Common myeloid progenitor, CD34-positive (primary cell): ENCODE measurements at regions not wholly inside any gene's neighbourhood (a gene's known extent, or its start where the extent isn't known, plus 50 kb on each side); places are given as distances from the start of the nearest gene placed in this dataset.
"Not testable (repeated sequence)": the region's sequence is repeated elsewhere in the genome, so short reads cannot be mapped to it uniquely, and the experiment has no call there.

Experiments used
- CTCF ChIA-PET: fragments of 350-600 bp; sonication (Branson Sonifier 250); formaldehyde crosslinking; loops from one replicate; lab custom pipeline; 2021; ENCODE audit warnings: antibody characterized with exemption; lab: Charles Lee
- POLR2A ChIA-PET: fragments of 350-600 bp; sonication (Branson Sonifier 250); formaldehyde crosslinking; loops from one replicate; lab custom pipeline; 2021; ENCODE audit warnings: antibody characterized with exemption; lab: Charles Lee
- DNase-seq, 3 donors: peaks; one replicate each; pipeline versions ENCODE4 v3.0.0 to v3.0.0-alpha.2; 2013
- H3K27ac ChIP-seq, 2 experiments: 1 replicate in 1 of 2; 2 replicates in 1 of 2; pipeline ENCODE4 v1.7.0; 2013; ENCODE audit warnings: inconsistent platforms in 2 of 2, low read length in 2 of 2, mild to moderate bottlenecking in 2 of 2, low read depth in 1 of 2, moderate library complexity in 1 of 2; ENCODE audit not compliant: severe bottlenecking in 2 of 2, insufficient read depth in 1 of 2, poor library complexity in 1 of 2
- H3K27me3 ChIP-seq, 5 experiments: replicated peaks in 2 of 5; 1 replicate in 3 of 5; 2 replicates in 2 of 5; pipeline versions ENCODE4 v1.6.1 to v1.7.0; 2013; ENCODE audit warnings: low read length in 4 of 5, mild to moderate bottlenecking in 2 of 5, moderate library complexity in 2 of 5, inconsistent platforms in 1 of 5; ENCODE audit not compliant: insufficient read depth in 5 of 5, control insufficient read depth in 4 of 5
- H3K36me3 ChIP-seq, 4 experiments: 1 replicate in 2 of 4; 2 replicates in 2 of 4; pipeline versions ENCODE4 v1.6.1 to v1.7.0; 2013; ENCODE audit warnings: low read length in 3 of 4, control low read depth in 1 of 4, mild to moderate bottlenecking in 1 of 4; ENCODE audit not compliant: control insufficient read depth in 4 of 4, insufficient read depth in 4 of 4
- H3K4me1 ChIP-seq, 4 experiments: 1 replicate in 3 of 4; 2 replicates in 1 of 4; pipeline versions ENCODE4 v1.6.1 to v1.7.1; 2013; ENCODE audit warnings: low read length in 3 of 4, mild to moderate bottlenecking in 3 of 4, control low read depth in 1 of 4, inconsistent platforms in 1 of 4, moderate library complexity in 1 of 4; ENCODE audit not compliant: control insufficient read depth in 4 of 4, insufficient read depth in 4 of 4; ENCODE audit errors: control extremely low read depth in 1 of 4
- H3K4me3 ChIP-seq, 7 experiments: 1 replicate in 4 of 7; 2 replicates in 3 of 7; pipeline versions ENCODE4 v1.5.1 to v1.7.0; 2013; ENCODE audit warnings: mild to moderate bottlenecking in 7 of 7, low read length in 6 of 7, moderate library complexity in 6 of 7, inconsistent platforms in 2 of 7, low read depth in 2 of 7, control low read depth in 1 of 7; ENCODE audit not compliant: insufficient read depth in 4 of 7, control insufficient read depth in 1 of 7; ENCODE audit errors: extremely low read depth in 1 of 7
- H3K9me3 ChIP-seq, 5 experiments: 1 replicate in 4 of 5; 2 replicates in 1 of 5; pipeline versions ENCODE4 v1.6.1 to v1.7.1; 2013; ENCODE audit warnings: low read length in 4 of 5, mild to moderate bottlenecking in 2 of 5, inconsistent platforms in 1 of 5, low read depth in 1 of 5, moderate library complexity in 1 of 5; ENCODE audit not compliant: control insufficient read depth in 4 of 5, insufficient read depth in 2 of 5; ENCODE audit errors: control extremely low read depth in 1 of 5
- whole genome bisulfite sequencing: methylation state at CpG from one replicate; pipeline ENCODE4 v1.1.5; 2013; ENCODE audit not compliant: insufficient coverage; 5-methylcytosine and 5-hydroxymethylcytosine counted together

- Histone ChIP-seq H3K36me3 (no peaks in the 10 kb centered on the region), H3K9me3 (no peaks in the 10 kb centered on the region), H3K27me3 (no peaks in the 10 kb centered on the region), H3K27ac (no peak overlapping the region), H3K4me3 (no peak overlapping the region), H3K4me1 (no peaks in the 10 kb centered on the region)
- POLR2A ChIA-PET: no interaction called here
- no CpG with 5 or more reads among the region's 8 CpGs for WGBS
- CTCF ChIA-PET: no interaction called here
- DNase-seq: no peak
Observed at GRCh38 chr5:163953901-163954300, 448.5 kb downstream of the MAT2B start.

- H3K36me3 ChIP-seq, H3K9me3 ChIP-seq, H3K27ac ChIP-seq, H3K4me1 ChIP-seq, H3K4me3 ChIP-seq, DNase-seq, POLR2A ChIA-PET, H3K27me3 ChIP-seq, CTCF ChIA-PET: not testable (repeated sequence)
- WGBS: no CpG with 5 or more reads among the region's 5 CpGs
Observed at GRCh38 chr5:163961230-163961629, 455.8 kb downstream of the MAT2B start.

DNA sequence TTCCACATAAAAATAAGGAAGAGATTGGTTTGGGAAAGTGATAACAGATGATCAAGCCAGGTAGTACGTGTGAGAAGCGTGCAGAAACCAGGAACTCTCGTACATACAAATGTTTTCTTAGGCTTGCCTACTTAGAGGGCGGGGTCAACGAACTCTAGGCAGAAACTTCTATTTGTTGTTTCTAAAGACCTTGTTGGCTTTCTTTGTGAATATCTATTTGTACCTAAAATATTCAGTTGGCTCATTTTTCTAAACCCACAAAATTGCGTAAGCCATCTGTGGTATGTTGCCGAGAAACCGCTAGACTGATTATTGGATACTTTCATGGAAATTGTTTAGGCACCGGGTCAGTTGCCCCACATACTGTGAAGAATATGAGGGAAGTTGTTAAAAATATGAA lies 458.5 kb downstream of the MAT2B start:
- Histone ChIP-seq H3K27ac (no peak overlapping the region), H3K4me3 (no peak overlapping the region), H3K27me3 (no peaks in the 10 kb centered on the region), H3K36me3 (no peaks in the 10 kb centered on the region), H3K4me1 (peaks cover 0 to 5% (median 0%) of the 10 kb centered on the region in 4 experiments), H3K9me3 (peaks cover 0 to 1% (median 0%) of the 10 kb centered on the region in 5 experiments)
- DNase-seq: peak in 2 of 3 donors; percentile 19 to 22
- CTCF ChIA-PET: no interaction called here
- POLR2A ChIA-PET: no interaction called here
- WGBS: 100% methylated on average over 3 of the region's 9 CpGs

GRCh38 chr5:163964671-163965070 lies 459.3 kb downstream of the MAT2B start:
- WGBS: 93% methylated on average over 3 of the region's 3 CpGs
- no peaks in the 10 kb centered on the region for H3K27me3 ChIP-seq
- CTCF ChIA-PET: no interaction called here
- H3K4me3 ChIP-seq: no peak overlapping the region
- peaks cover 0 to 1% (median 0%) of the 10 kb centered on the region in 5 experiments for H3K9me3 ChIP-seq
- POLR2A ChIA-PET: no interaction called here
- no peak for DNase-seq
- no peak overlapping the region for H3K27ac ChIP-seq
- H3K36me3 ChIP-seq: no peaks in the 10 kb centered on the region
- peaks cover 0 to 5% (median 0%) of the 10 kb centered on the region in 4 experiments for H3K4me1 ChIP-seq

GRCh38 chr5:163967268-163967667 lies 461.8 kb downstream of the MAT2B start:
- H3K4me3 ChIP-seq: no peak overlapping the region
- H3K27me3 ChIP-seq: no peaks in the 10 kb centered on the region
- no CpG with 5 or more reads among the region's 1 CpG for WGBS
- H3K4me1 ChIP-seq: peaks cover 0 to 5% (median 0%) of the 10 kb centered on the region in 4 experiments
- no peaks in the 10 kb centered on the region for H3K36me3 ChIP-seq
- DNase-seq: no peak
- H3K27ac ChIP-seq: no peak overlapping the region
- POLR2A ChIA-PET: no interaction called here
- no peaks in the 10 kb centered on the region for H3K9me3 ChIP-seq
- CTCF ChIA-PET: no interaction called here

DNA sequence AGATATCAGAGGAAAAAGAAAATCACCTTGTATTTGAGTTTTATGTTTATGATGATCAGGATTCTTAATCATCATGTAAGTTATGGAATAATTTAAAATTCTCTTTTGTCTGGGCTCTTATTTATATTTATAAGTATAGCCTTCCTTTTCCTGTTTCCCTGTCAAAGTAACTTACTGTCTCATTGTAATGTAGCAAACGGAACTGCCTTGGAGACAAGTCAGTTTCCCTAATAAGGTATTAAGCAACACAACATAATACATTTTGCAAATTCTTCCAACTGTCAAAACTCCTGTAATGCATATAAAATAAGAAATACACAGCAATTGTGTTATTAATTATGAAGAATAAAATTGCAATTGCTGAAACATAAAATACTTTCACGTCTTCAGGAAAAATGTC lies 463.2 kb downstream of the MAT2B start:
- CTCF ChIA-PET: no interaction called here
- H3K36me3 ChIP-seq: no peaks in the 10 kb centered on the region
- WGBS: no CpG with 5 or more reads among the region's 2 CpGs
- DNase-seq: no peak
- H3K4me3 ChIP-seq: no peak overlapping the region
- H3K9me3 ChIP-seq: no peaks in the 10 kb centered on the region
- peaks cover 0 to 5% (median 0%) of the 10 kb centered on the region in 4 experiments for H3K4me1 ChIP-seq
- no peaks in the 10 kb centered on the region for H3K27me3 ChIP-seq
- POLR2A ChIA-PET: no interaction called here
- H3K27ac ChIP-seq: no peak overlapping the region

DNA sequence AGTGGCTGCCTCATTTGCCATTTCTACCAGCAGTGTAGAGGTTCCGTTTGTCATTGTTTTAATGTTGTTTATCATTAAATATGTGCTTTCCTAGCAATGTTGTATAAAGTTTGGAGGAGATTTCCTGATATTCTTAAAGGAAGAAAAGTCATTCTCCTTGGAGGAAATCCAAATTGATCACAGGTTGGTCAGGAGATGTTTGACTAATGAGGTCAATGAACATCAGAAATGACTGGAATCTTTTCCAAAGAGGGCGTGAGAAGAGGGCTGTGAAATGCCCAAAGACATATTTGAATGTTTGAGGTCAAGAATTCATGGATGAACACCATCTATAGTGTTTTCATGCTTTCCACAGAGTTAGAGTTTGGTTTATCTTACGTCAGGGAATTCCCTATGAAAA lies 471.3 kb downstream of the MAT2B start:
- Histone ChIP-seq H3K4me3 (no peak overlapping the region), H3K4me1 (no peaks in the 10 kb centered on the region), H3K27ac (no peak overlapping the region), H3K27me3 (no peaks in the 10 kb centered on the region), H3K9me3 (no peaks in the 10 kb centered on the region), H3K36me3 (no peaks in the 10 kb centered on the region)
- POLR2A ChIA-PET: no interaction called here
- 92% methylated on average over 1 of the region's 3 CpGs for WGBS
- DNase-seq: no peak
- CTCF ChIA-PET: no interaction called here
